NCI-H510A treated with DMSO at 0.1 percent for 48 hours (cell line): ENCODE measurements at regions not wholly inside any gene's neighbourhood (a gene's known extent, or its start where the extent isn't known, plus 50 kb on each side); places are given as distances from the start of the nearest gene placed in this dataset.
"Not testable (repeated sequence)": the region's sequence is repeated elsewhere in the genome, so short reads cannot be mapped to it uniquely, and the experiment has no call there.

Experiments
- DNase-seq: peaks from one replicate; lab custom pipeline; 2025; lab: John Stamatoyannopoulos, UW

DNA sequence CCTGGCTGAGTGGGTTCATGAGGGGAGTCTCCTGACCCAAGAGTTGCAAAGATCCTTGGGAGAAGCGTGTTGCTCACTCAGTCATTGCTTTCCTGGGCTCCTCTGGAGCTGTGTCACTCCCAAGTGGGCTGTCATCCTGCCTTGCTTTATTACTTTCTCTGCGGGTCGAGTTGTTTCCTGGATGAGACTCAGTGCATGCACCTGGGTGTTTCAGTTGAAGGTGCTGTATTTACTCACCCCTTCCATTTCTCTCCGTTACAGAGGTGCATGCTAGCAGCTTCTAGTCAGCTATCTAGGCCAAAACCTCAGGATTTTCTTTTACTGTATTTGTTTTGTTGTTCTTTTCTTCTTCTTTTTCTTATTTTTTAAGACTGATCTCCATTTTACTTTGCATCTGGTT, 785.5 kb upstream of the EDIL3 start:
- DNase-seq: no peak

DNA sequence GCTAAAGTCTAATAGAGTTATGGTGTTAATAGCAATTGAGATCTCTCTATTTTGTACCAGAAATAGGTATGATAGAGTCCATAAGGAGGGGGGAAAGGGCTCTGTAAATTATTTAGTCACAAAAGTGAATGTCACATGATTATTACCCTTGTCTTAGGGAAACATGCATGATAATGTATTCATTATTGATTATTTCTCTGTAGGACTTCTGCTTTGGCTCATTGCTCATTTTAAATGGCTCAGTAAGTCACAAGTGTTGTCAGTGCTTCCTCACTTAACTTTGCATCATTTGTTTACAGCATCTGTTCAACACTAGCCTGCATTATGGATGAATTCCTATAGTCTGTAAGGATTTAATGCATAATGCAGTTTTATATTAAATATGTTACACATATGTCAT, 788.8 kb upstream of the EDIL3 start:
- DNase-seq: no peak

DNA sequence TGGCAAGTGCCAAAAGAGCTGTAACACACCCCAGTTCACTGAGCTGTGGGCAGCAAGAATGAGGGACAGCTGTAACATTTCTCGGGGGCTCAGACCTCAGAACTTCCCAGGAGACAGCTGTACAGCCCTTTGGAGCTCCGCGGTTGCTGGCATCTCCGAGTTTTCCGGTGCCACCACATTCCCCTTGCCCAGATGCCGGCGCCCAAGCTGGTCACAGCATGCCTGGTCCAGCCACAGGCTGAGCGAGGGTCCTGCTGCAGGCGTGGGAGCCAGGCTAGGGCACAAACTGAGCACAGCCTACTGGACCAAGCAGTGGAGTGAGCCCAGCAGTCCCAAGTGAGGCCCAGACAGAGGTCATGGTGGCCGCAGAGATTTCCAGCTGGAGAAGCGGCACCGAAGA, 797.7 kb upstream of the EDIL3 start:
- no peak for DNase-seq

DNA sequence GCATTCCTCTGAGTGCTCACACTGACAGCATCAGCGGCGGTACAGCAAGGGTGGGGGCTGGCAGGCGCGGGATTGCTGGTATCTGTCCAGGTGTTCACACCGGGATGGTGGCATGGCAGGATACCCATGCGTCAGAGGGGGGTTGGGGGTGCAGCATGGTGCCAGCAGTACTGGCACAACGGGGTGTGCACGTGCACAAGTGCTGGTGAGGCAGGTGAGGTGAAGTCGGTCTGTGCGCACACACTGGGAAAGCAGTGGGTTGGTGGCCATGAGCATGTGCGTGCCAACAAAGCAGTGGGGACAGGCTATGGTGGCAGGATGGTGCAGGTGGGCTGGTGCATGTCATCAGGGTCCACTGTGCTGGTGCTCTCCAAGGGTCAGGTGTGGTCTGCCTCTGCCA, 819.6 kb upstream of the EDIL3 start:
- DNase-seq: no peak

DNA sequence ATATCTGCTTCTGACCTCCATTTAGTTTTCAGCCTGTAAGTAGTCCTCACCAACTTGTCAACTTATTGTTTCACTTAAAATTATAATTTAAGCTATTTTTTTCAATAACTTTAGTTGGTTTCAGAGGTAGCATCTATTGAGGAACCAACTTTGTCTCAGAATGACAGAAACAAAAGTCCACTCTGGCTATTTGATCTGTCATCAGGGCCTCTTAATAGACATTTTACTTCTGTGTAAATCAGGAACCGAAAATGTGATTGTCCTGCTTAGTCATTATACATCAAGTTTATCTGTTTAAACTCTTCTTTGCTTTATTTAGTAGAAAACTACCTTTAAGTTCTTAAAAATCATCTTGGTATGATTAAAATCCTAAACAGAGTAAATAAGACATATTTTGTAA, 820.8 kb upstream of the EDIL3 start:
- DNase-seq: no peak

DNA sequence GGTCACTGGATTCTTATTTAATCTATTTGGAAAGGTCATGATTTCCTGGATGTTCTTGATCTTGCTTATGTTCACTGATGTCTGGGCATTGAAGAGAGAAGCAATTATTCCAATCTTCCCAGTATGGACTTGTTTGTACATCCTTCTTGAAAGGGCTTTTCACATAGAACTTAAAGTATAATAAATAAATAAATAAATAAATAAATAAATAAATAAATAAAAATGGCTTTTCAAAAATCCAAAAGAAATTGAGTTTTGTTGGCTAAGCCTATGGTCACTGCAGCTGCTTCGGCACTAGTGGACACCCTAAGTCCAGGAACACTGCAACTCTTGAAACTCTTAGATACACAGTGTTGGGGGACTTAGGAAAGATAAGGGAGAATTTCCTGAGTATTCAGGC, 840.7 kb upstream of the EDIL3 start:
- no peak for DNase-seq

DNA sequence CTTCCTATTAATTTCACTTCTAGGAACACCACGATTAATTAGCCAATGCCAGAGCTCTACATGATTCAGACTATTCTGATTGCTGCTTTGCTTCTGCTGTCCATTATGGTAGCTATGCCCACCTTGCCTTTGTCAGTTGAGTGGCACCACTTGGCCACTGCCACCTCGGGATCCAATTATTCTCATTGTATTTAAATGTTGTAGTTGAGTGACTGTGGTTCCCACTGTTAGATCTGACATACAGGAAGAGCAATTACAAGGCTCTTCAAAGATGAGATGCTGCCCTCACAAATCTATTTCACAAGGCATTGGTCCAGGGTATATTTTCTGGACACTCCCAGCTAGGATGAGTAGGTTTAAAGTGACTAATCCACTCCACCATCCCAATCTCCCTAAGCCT, 864.5 kb upstream of the EDIL3 start:
- no peak for DNase-seq

DNA sequence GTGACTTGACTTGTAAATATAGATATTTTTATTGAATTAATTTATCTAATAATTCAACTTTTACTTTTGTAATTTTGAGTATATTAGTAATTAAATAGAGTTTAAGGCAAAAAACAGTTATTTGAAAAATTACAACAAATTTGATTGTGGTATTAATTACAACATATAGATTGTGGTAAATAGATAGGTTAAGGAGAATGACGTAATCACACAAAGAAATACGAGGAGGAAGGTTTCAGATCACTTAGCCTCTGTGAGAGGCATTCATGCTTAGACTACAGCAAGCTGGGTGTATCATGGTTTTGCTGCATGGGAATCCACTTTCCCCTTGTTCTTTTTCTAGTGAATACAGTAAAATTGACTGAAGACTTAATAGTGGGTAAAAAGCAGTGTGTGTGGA, 878.4 kb upstream of the EDIL3 start:
- no peak for DNase-seq

DNA sequence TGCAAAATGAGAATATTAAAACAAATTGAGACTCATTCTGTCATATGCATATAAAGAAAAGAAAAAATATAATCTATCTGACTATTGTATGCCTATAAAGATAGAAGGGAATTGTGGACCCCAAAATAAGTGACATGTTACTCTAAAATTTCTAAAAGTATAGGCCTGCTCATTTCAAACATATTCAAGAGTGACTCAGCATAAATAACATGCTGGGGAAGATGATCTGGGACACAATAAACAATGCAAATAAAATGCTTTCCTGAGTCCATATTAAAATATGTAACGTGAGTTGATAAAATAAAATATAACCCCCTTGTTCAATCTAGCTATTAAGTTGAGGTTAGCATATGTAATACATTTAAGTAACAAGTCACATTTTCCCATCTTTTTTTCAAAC, 882.0 kb upstream of the EDIL3 start:
- DNase-seq: no peak

DNA sequence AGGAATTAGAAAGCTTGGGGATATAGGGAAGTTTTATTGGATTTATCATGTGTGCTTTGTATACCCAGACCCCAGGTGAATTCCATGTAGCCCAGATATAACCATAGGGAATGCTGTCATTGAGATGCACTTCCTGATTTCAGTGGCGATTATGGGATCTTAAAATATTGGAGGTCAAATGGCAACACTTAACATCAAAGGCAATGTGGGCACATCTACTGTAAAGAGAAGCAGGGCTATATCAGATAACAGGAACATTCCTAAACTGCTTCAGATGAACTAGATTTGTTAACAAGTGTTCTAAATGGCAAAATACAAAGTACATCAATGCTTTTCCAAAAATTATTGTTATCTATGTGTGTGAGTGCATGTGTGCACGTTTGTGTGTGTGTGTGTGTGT, 883.5 kb upstream of the EDIL3 start:
- no peak for DNase-seq

DNA sequence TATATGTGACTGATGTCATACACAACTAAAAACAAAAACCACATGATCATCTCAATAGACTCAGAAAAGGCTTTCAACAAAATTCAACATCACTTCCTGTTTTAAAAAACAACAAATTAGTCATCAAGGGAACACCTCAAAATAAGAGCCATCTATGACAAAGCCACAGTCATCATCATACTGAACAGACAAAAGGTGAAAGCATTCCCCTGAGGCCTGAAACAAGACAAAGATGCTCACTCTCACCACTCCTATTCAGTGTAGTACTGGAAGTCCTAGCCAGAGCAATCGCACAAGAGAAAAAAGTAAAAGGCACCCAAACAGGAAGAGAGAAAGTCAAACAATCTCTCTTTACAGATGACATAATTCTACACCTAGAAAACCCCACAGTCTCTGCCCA, 893.5 kb upstream of the EDIL3 start:
- no peak for DNase-seq

DNA sequence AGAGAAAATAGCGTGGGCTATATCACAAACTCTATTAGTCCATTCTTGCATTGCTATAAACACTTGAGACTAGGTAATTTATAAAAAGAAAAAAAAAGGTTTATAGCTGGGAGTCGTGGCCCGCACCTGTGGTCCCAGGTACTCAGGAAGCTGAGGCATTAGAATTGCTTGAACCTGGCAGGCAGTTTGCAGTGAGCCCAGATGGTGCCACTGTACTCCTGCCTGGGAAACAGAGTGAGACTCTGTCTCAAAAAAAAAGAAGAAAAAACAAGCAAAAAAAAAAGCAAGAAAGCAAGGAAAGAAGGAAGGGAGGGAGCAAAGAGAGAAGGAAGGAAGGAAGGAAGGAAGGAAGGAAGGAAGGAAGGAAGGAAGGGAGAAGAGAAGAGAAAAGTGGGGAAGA, 904.2 kb upstream of the EDIL3 start:
- DNase-seq: no peak

DNA sequence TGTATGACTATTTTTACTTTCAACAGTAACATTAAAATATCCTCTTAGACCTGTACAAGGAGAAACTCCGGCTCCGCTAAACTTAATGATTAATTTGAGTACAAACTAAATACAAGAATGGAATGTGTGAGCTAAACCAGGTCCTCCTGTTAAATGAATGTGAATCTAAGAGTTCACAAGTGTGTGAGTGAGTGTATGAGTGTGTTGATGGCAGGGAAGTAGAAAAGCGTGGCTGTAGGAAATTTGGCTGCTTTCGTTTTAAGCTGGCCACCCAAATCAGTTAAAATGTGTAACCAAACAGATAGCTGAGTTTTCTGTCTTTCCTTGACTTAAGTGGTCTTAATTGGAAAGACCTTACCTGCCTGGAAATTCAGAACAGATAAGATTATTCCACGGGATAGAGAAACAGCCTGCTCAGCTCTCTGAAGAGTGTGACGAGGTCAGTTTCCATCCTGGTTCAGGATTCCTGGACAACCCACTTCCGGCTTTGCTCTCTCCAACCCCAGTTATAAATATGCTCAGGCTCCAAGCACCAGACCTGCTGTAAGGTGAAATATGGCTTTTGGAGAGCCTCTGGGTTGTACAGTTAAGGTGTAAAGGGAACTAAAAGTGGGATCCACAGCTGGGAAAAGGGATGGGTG, 908.6 kb upstream of the EDIL3 start:
- no peak for DNase-seq

DNA sequence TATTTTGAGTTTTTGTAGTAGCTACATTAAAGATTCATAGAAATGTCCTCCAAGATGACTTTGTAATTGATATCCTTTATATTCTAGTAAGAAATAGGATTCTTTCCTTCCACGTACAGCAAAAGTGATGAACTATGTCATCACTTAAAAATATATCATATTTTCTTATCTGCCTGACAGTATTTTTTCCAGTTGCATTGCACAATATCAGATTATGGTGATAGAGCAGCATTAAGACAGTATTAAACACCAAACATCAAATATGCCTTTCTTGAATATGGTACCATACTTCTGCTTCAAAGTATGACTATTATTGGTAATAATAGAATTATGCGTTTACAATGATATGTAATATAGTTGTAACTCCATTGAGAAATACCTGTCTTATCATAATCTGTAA, 919.8 kb upstream of the EDIL3 start:
- no peak for DNase-seq

DNA sequence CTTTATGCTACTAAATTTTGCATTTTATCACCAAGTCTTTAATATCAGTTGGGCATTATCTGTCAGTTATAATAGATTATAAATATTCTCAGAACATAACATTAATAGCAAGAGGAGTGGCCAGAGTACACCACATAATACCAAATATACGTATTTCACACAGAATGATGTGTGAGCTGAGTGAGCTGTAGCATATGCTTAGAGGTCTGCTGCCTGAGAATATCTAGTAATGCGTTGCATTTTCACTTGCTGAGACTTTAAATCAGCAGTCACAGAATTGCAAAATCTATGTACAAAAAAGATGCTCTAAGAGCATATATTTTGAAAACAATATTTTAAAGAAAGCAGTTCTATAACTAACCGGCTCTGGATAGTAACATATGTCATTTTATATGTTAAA, 921.1 kb upstream of the EDIL3 start:
- no peak for DNase-seq

DNA sequence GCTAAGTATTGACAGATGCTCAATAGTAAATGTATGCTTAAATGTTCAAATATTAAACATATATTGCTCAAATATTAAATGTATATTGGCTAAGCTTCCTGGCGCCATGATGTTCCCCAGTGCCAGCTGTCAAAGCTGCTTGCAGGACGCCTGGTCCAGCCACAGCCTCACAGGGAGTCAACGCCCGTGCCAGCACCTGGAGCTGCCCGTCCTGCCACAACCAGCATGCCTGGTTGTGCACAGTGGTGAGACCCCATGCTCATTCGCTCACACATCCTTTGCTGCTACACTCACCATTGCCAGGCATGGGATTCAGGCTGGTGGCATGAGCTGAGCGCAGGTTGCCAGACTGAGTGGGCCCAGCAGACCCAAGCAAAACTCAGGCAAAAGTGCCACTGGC, 926.9 kb upstream of the EDIL3 start:
- DNase-seq: no peak

DNA sequence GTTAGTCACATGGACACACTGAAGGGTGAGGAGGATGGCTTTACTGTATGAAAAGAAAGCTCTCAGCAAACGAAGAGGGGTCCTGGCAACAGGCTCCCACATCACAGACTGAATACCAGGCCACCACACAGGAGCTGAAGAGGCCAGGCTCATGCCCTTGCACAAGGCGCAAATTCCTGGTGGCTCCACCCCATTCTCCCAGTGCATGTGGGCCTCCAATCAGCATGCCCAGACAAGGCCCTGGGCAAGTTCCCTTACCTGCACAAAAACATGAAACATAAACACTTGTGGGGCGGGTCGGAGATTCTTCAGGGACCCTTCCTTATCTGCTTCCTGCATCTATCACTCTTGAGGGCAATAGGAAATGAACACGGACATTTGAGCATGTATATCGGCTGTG, 935.8 kb upstream of the EDIL3 start:
- no peak for DNase-seq

DNA sequence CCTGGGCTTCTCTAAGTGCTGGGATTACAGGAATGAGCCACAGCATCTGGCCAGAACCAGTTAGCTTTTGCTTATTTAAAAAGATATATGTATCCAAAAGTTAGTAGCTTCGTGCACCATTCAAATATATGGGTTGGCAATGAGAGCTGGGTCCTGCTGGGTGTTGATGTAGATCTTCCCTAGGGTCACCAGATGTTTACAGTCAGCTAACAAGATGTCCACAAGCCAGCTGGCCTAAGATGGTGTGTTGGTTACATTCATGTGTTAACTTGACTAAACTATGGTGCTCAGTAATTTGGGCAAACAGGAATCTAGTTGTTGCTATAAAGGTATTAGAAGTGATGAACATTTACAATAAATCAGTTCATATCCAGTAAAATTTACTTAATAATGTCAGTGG, 948.6 kb upstream of the EDIL3 start:
- DNase-seq: no peak

DNA sequence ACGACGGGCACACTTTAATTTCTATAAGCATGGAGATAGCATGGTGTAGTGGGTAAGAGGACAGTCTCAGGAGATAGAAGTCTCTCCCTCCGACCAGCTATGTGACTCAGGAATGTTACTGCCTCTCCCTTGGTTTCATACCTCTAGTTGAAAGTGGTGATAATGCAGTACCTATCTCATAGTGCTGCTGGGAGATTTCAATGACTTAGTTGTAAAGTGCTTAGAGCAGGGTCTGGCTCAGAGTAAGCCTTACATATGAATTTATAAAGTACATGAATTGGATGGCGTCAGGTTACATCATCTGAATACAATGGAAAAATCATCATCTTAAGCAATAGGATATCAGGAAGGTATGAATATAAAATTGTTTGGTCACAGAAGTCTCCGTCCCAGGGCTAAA, 952.8 kb upstream of the EDIL3 start:
- DNase-seq: no peak

DNA sequence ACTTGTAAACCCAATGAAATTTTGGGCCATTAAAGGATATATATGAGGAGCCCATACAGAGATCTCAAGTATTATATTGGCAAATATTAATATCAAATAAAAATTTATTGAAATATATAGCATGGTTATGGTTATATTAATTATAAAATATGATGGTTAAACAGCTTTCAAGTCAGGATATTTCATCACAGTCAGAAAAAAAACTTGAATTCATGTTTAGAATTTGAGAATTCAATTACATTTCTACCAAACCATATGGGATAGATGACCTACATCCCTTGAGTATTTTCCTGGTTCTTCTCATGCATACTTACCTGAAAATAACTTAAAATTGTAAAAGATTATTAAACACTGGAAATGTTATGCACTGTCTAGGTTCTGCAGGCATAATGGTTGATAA, 956.1 kb upstream of the EDIL3 start:
- no peak for DNase-seq

DNA sequence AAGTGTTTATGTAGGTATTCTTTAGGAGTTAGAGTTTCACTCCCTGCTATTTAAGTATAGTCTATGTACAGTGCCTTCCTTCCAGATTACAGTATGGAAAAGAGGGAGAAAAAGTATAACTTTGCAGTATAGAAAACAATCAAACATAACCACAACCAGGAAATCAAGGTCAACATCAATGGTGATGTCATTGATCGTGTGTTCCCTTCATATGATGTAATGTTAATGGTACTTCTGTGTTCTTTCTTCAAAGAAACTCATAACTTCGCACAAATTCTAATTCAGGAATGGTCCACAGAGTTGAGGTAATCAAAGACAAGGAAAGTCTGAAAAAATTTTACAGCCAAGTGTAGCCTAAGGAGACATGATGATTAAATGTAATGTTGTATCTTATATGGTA, 961.1 kb upstream of the EDIL3 start:
- DNase-seq: no peak

DNA sequence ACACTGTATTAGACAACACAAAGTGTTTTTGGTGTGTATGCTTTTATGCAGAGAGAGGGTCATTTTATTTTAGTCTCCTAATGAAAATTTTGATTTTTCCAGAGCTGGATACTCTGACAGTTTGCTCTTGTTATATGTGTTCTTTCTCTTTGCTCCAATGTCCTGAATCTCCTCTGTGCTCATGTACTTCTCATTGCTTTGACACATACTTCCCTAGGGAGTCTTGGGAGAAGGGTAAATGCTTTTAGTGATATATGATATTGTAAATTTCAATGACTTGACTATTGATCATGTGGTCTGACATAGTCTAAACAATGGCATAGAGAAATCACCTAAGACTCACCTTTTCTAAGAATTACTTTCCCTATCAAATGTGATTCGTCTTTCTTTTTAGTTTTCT, 972.6 kb upstream of the EDIL3 start:
- no peak for DNase-seq

DNA sequence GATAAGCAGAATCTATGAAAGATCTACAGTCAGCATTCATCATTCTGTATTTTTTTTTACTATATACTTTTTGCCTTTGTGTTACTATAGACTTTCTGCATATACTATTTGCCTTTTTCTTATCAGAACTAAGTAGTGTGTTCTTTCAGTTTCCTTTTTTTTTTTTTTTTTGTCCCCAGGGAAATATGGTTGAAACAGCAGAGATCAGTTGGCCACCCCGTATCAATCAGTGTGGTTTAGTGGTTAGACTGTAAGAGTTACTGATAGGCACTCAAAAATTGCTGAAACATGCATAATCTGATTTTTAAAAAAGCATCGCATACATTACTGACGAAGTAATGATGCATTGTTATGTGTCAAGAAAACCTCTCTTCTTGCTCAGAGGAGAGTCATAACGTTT, 990.8 kb upstream of the EDIL3 start:
- no peak for DNase-seq

DNA sequence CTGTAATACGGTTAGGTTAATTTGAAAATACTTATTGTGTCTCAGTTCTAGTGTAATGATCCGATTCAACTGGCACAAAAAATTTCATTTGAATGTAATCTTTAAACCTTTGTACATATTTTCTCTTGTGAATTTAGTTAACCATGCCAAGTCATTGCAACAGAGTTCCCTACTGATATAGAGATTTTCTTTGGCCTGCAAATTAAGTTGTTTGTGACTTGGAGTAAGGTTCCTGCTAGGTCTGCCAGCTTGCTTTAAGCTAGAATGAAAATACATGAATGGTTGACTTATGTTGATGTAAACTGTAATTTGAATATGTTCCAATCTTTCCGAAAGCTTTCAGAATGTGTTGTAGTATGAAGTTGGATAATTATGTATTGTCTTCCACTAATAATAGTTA, 1004.1 kb upstream of the EDIL3 start:
- no peak for DNase-seq

DNA sequence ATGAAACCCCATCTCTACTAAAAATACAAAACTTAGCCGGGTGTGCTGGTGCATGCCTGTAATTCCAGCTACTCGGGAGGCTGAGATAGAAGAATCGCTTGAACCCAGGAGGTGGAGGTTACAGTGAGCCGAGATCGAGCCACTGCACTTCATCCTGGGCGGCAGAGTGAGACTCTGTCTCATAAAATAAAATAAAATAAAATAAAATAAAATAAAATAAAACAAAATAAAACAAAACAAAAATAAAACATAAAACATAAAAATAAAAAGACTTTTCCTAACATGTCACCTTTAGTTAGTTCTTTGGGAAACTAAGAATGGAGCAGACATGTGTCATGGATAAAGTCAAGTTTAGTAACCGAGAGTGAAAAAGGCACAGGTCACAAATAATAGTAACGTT, 1007.6 kb upstream of the EDIL3 start:
- DNase-seq: not testable (repeated sequence)
